Mesenchymal stem cell (in vitro differentiated cells and primary cell): ENCODE measurements at regions not wholly inside any gene's neighbourhood (a gene's known extent, or its start where the extent isn't known, plus 50 kb on each side); places are given as distances from the start of the nearest gene placed in this dataset.

Source experiments
- DNase-seq: peaks from one replicate; pipeline ENCODE4 v3.0.0-alpha.2; 2013
- H2AFZ ChIP-seq: one replicate; pipeline ENCODE4 v1.6.1; 2013; ENCODE audit warnings: low read depth, mild to moderate bottlenecking, control low read depth, inconsistent platforms, low read length, moderate library complexity
- H2AK5ac ChIP-seq: 2 replicates; pipeline ENCODE4 v1.6.1; 2013; ENCODE audit warnings: low read length, moderate library complexity, mild to moderate bottlenecking, inconsistent platforms; ENCODE audit not compliant: severe bottlenecking
- H2BK120ac ChIP-seq: one replicate; pipeline ENCODE4 v1.6.1; 2013; ENCODE audit warnings: low read depth, mild to moderate bottlenecking, inconsistent platforms, low read length, moderate library complexity
- H2BK12ac ChIP-seq, 2 experiments: one replicate each; pipeline ENCODE4 v1.6.1; 2013; ENCODE audit warnings: inconsistent platforms in 2 of 2, low read length in 2 of 2, mild to moderate bottlenecking in 2 of 2, moderate library complexity in 2 of 2, control low read depth in 1 of 2
- H2BK15ac ChIP-seq: one replicate; pipeline ENCODE4 v1.6.1; 2013; ENCODE audit warnings: mild to moderate bottlenecking, low read depth, inconsistent platforms; ENCODE audit not compliant: poor library complexity, severe bottlenecking
- H2BK5ac ChIP-seq: 2 replicates; pipeline ENCODE4 v1.6.1; 2013; ENCODE audit warnings: low read depth, mild to moderate bottlenecking, low read length, control low read depth, inconsistent platforms; ENCODE audit not compliant: poor library complexity, severe bottlenecking
- H3K14ac ChIP-seq, 2 experiments: one replicate each; pipeline ENCODE4 v1.6.1; 2013; ENCODE audit warnings: inconsistent platforms in 2 of 2, low read length in 2 of 2, control low read depth in 1 of 2, mild to moderate bottlenecking in 1 of 2, moderate library complexity in 1 of 2
- H3K18ac ChIP-seq, 2 experiments: one replicate each; pipeline ENCODE4 v1.6.1; 2013; ENCODE audit warnings: inconsistent platforms in 2 of 2, low read length in 2 of 2, control low read depth in 1 of 2, low read depth in 1 of 2, mild to moderate bottlenecking in 1 of 2
- H3K23ac ChIP-seq, 2 experiments: one replicate each; pipeline ENCODE4 v1.6.1; 2013; ENCODE audit warnings: inconsistent platforms in 2 of 2, low read length in 2 of 2, mild to moderate bottlenecking in 2 of 2, moderate library complexity in 2 of 2, control low read depth in 1 of 2
- H3K27ac ChIP-seq: 2 replicates; pipeline ENCODE4 v1.5.1; 2013; ENCODE audit warnings: mild to moderate bottlenecking, moderate library complexity, low read length, control low read depth, inconsistent platforms; ENCODE audit not compliant: poor library complexity, severe bottlenecking
- H3K27me3 ChIP-seq, 2 experiments: 2 replicates each; pipeline versions ENCODE4 v1.6.1 to v1.7.0; 2013; ENCODE audit warnings: low read length in 2 of 2, mild to moderate bottlenecking in 2 of 2, moderate library complexity in 2 of 2, control low read depth in 1 of 2, inconsistent platforms in 1 of 2; ENCODE audit not compliant: control insufficient read depth in 1 of 2, insufficient read depth in 1 of 2
- H3K36me3 ChIP-seq, 2 experiments: 2 replicates each; pipeline versions ENCODE4 v1.6.1 to v1.7.0; 2013; ENCODE audit warnings: low read length in 2 of 2, control low read depth in 1 of 2, inconsistent platforms in 1 of 2, low read depth in 1 of 2, mild to moderate bottlenecking in 1 of 2; ENCODE audit not compliant: insufficient read depth in 2 of 2, control insufficient read depth in 1 of 2
- H3K4ac ChIP-seq, 2 experiments: one replicate each; pipeline ENCODE4 v1.6.1; 2013; ENCODE audit warnings: inconsistent platforms in 2 of 2, low read length in 2 of 2, mild to moderate bottlenecking in 2 of 2, moderate library complexity in 2 of 2, control low read depth in 1 of 2, low read depth in 1 of 2
- H3K4me1 ChIP-seq: 2 replicates; pipeline ENCODE4 v1.6.1; 2013; ENCODE audit warnings: low read depth, low read length, control low read depth; ENCODE audit not compliant: control insufficient read depth, insufficient read depth
- H3K4me2 ChIP-seq: 2 replicates; pipeline ENCODE4 v1.6.1; 2013; ENCODE audit warnings: low read length, mild to moderate bottlenecking, inconsistent platforms; ENCODE audit not compliant: poor library complexity, severe bottlenecking
- H3K4me3 ChIP-seq, 2 experiments: 2 replicates each; pipeline versions ENCODE4 v1.5.1 to v1.7.0; 2013; ENCODE audit warnings: low read length in 2 of 2, mild to moderate bottlenecking in 2 of 2, control low read depth in 1 of 2, low read depth in 1 of 2; ENCODE audit not compliant: insufficient read depth in 1 of 2
- H3K79me1 ChIP-seq: replicated peaks from 2 replicates; pipeline ENCODE4 v1.6.1; 2013; ENCODE audit warnings: mild to moderate bottlenecking, control low read depth, low read length, inconsistent platforms; ENCODE audit not compliant: poor library complexity, severe bottlenecking
- H3K9ac ChIP-seq: 2 replicates; pipeline ENCODE4 v1.7.0; 2013; ENCODE audit warnings: mild to moderate bottlenecking, low read length, moderate library complexity
- H3K9me3 ChIP-seq: 2 replicates; pipeline ENCODE4 v1.7.0; 2013; ENCODE audit warnings: mild to moderate bottlenecking, low read length; ENCODE audit not compliant: control insufficient read depth
- H4K8ac ChIP-seq: one replicate; pipeline ENCODE4 v1.6.1; 2013; ENCODE audit warnings: inconsistent platforms, mild to moderate bottlenecking, low read length, moderate library complexity
- H4K91ac ChIP-seq: one replicate; pipeline ENCODE4 v1.6.1; 2013; ENCODE audit warnings: mild to moderate bottlenecking, low read length, inconsistent platforms
- WGBS: methylation state at CpG from one replicate; pipeline ENCODE4 v1.1.7; 2013; ENCODE audit warnings: mixed read lengths; 5-methylcytosine and 5-hydroxymethylcytosine counted together

DNA sequence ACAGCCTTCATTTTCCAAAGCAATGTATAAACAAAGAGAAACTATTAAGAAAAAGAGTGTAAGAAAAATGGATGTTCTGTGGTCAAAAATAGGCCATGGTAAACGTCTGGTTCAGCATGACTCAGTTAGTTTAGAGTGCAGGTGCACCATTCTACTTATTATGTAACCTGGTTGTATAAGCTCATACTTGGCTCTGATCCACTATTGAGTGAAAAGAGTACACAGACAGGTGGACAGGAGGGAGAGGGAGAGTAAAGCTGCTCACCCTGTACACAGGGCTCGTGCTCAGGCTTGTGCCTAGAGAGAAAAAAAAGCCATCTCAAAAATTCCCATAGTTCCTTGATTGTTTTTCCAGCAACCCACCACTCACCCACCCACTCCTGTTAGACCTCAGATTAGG, 85.8 kb upstream of the ZNF91 start:
- H3K9ac ChIP-seq = no peak overlapping the region
- DNase-seq = no peak
- H3K9me3 ChIP-seq = peaks cover 62% of the 10 kb centered on the region
- H3K79me1 ChIP-seq = no peaks in the 10 kb centered on the region
- no peak overlapping the region for H3K14ac ChIP-seq
- H2BK15ac ChIP-seq = no peak overlapping the region
- no peak overlapping the region for H2AK5ac ChIP-seq
- H3K23ac ChIP-seq = no peak overlapping the region
- no peak overlapping the region for H4K91ac ChIP-seq
- H2BK120ac ChIP-seq = no peak overlapping the region
- H3K36me3 ChIP-seq = no peaks in the 10 kb centered on the region
- H3K4ac ChIP-seq = no peak overlapping the region
- H2BK5ac ChIP-seq = no peak overlapping the region
- H3K4me2 ChIP-seq = no peak overlapping the region
- WGBS = 0% methylated on average over 1 of the region's 2 CpGs
- H4K8ac ChIP-seq = no peak overlapping the region
- H2AFZ ChIP-seq = no peak overlapping the region
- H3K4me1 ChIP-seq = no peaks in the 10 kb centered on the region
- no peaks in the 10 kb centered on the region for H3K27me3 ChIP-seq
- H3K27ac ChIP-seq = no peak overlapping the region
- no peak overlapping the region for H3K18ac ChIP-seq
- H3K4me3 ChIP-seq = no peak overlapping the region
- H2BK12ac ChIP-seq = no peak overlapping the region

DNA sequence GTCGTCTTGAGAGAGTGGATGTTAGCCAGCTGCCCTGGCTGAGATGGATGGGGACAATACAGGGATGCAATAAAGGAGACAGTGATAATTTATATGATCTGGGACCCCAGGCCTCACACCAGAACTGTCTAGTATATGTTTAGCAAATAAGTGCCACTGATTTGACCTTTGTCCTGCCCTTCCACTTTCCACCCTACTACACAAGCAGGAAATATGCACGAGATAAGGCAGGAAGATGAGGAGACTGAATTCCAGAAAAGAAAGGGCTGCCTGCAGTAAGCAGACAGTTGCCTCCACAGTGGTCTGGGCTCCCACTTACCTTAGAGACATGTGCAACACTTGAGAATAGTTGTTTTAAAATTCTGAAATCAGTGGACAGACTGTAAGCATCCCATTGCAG, 80.2 kb upstream of the ZNF91 start:
- H2BK5ac ChIP-seq = no peak overlapping the region
- H2BK12ac ChIP-seq = no peak overlapping the region
- no peak overlapping the region for H3K14ac ChIP-seq
- H3K23ac ChIP-seq = no peak overlapping the region
- no peak overlapping the region for H3K9ac ChIP-seq
- H3K79me1 ChIP-seq = no peaks in the 10 kb centered on the region
- no peak overlapping the region for H3K4ac ChIP-seq
- no peaks in the 10 kb centered on the region for H3K4me1 ChIP-seq
- DNase-seq = no peak
- no peak overlapping the region for H4K8ac ChIP-seq
- H2BK15ac ChIP-seq = no peak overlapping the region
- no peaks in the 10 kb centered on the region for H3K36me3 ChIP-seq
- H3K27ac ChIP-seq = no peak overlapping the region
- WGBS = 20% methylated on average over 2 of the region's 2 CpGs
- no peak overlapping the region for H3K4me3 ChIP-seq
- no peak overlapping the region for H3K4me2 ChIP-seq
- no peaks in the 10 kb centered on the region for H3K27me3 ChIP-seq
- H3K9me3 ChIP-seq = peaks cover 69% of the 10 kb centered on the region
- H4K91ac ChIP-seq = no peak overlapping the region
- H2AK5ac ChIP-seq = no peak overlapping the region
- no peak overlapping the region for H2BK120ac ChIP-seq
- no peak overlapping the region for H3K18ac ChIP-seq
- H2AFZ ChIP-seq = no peak overlapping the region

DNA sequence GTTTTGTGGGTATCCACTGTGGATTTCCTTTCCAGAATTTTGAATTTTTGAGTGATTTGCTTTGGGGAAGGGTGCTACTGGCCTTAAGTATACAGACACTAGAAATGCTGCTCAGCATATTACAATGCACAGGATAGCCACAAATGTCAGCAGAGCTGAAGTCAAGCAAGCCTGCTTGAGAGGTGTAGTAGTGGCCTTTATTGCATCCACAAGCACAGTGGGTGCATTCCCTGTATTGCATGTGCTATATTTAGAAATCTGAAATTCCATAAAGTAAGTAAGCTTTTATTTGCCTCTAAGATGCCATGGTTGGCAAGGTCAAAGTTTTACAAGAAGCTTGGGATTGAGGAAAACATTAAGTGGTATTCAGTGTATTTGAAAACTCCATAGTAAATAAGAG, 79.5 kb upstream of the ZNF91 start:
- Histone ChIP-seq H2AFZ (no peak overlapping the region), H4K91ac (no peak overlapping the region), H3K9ac (no peak overlapping the region), H3K4me3 (no peak overlapping the region), H3K4me1 (no peaks in the 10 kb centered on the region), H3K14ac (no peak overlapping the region), H3K27ac (no peak overlapping the region), H2AK5ac (no peak overlapping the region), H2BK12ac (no peak overlapping the region), H3K23ac (no peak overlapping the region), H2BK120ac (no peak overlapping the region), H3K27me3 (no peaks in the 10 kb centered on the region), H3K79me1 (no peaks in the 10 kb centered on the region), H3K4ac (no peak overlapping the region), H3K4me2 (no peak overlapping the region), H3K9me3 (peaks cover 61% of the 10 kb centered on the region), H4K8ac (no peak overlapping the region), H2BK15ac (no peak overlapping the region), H3K36me3 (no peaks in the 10 kb centered on the region), H2BK5ac (no peak overlapping the region), H3K18ac (no peak overlapping the region)
- DNase-seq = no peak

- Histone ChIP-seq H3K4me2 (no peak overlapping the region), H3K9ac (no peak overlapping the region), H2BK12ac (no peak overlapping the region), H3K36me3 (no peaks in the 10 kb centered on the region), H3K18ac (no peak overlapping the region), H3K4ac (no peak overlapping the region), H2AFZ (no peak overlapping the region), H3K27ac (no peak overlapping the region), H3K4me1 (no peaks in the 10 kb centered on the region), H3K9me3 (peaks cover 59% of the 10 kb centered on the region), H2BK120ac (no peak overlapping the region), H3K14ac (no peak overlapping the region), H3K23ac (no peak overlapping the region), H2BK15ac (no peak overlapping the region), H4K91ac (no peak overlapping the region), H4K8ac (no peak overlapping the region), H3K4me3 (no peak overlapping the region), H3K27me3 (no peaks in the 10 kb centered on the region), H3K79me1 (no peaks in the 10 kb centered on the region), H2BK5ac (no peak overlapping the region), H2AK5ac (no peak overlapping the region)
- DNase-seq = no peak
These were observed 78.9 kb upstream of the ZNF91 start for GRCh38 chr19:23474172-23474571.
